ENCODE measurements at regions not wholly inside any gene's neighbourhood (a gene's known extent, or its start where the extent isn't known, plus 50 kb on each side); places are given as distances from the start of the nearest gene placed in this dataset.

DNA sequence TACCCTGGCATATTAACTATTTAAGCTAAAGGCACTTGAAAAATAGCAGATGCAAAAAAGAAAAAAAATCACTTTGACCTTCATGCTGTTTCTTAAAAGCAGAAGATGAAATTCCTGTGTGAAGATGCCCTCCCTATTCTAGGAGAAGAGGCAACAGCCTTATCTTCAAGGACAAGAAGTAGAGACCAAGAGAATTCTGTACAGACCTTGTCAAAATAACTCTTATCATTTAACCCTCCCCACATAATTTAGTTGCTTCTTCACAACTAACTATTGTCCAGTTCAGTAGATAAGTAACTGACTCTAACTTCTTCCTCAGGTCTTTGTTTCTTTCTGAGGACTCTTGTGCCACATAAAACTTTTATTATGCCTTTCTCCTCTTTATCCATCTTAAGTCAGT, 72.0 kb upstream of the MARCHF10 start:
- no peak for DNase-seq

- no peak for DNase-seq
These were observed 68.7 kb upstream of the MARCHF10 start for GRCh38 chr17:62876673-62877405.

- DNase-seq: no peak
These were observed 67.9 kb upstream of the MARCHF10 start for GRCh38 chr17:62876063-62876462.

GRCh38 chr17:62875296-62875695, 67.2 kb upstream of the MARCHF10 start:
- no peak for DNase-seq

- no peak for DNase-seq
These were observed 63.2 kb upstream of the MARCHF10 start for GRCh38 chr17:62871291-62871690.

DNA sequence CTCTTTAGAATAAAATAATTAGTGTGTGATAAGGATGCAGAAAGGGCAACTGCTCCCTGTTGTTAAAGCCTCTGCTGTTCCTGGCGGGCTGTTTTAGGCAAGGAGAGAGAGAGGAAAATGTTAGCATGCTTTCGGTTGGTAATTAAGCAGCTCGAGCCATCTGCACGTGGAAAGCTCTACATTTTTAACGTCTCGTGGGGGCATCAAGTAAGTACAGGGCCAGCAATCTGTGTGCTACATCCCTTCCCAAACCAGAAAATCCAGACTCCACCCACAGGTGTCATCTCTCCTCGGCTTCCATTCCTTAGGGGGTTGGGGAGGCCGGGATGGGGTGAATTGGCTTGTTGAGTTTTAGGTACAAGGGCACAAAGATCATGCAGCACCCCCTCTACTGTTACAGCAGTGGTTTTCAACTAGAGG, 62.4 kb upstream of the MARCHF10 start:
- no peak for DNase-seq

DNA sequence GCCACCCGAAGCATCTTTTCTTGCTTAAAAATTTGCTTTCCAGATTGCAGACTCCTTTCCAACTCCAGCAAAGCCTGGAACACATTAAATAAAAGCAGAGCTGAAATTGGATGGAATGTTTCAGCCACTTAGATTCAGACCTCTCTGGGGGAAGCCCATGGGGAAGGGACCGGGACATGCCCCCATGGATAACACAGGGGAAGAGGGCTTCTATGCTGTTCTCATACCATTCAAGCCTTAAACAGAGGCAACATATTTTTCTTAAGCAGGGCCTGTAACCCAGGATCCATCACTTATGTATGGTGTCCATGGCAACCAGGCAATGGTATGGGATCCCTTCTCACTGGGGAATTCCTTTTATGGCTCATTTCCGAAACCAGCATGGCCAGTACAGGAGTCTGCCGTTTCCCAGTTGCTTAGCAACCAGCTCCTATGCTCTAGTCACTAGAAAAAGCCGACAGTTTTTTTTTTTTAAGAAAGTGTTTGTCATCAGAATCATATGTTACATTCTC, 62.0 kb upstream of the MARCHF10 start:
- DNase-seq: no peak

GRCh38 chr17:62868723-62869122, 60.6 kb upstream of the MARCHF10 start:
- no peak for DNase-seq

DNA sequence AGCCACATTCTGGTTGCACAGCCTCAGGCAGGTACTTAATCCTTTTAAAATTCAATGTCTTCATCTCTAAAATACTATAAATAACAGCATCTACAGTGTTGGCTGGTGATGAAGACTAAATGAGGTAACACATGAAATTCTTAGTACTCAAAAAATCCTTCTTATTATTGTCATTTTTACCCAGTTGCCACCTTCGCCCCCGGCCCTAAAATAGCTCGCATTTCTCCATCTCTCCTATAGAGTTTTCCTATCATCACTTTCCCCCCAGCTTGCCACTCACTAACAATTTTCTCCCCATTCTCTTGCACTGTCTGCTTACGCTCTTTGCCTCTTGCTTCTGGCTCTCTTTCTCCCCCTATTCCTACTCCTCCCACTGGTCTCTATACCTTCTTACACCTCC, 59.9 kb upstream of the MARCHF10 start:
- no peak for DNase-seq

GRCh38 chr17:62867303-62867702, 59.2 kb upstream of the MARCHF10 start:
- no peak for DNase-seq

DNA sequence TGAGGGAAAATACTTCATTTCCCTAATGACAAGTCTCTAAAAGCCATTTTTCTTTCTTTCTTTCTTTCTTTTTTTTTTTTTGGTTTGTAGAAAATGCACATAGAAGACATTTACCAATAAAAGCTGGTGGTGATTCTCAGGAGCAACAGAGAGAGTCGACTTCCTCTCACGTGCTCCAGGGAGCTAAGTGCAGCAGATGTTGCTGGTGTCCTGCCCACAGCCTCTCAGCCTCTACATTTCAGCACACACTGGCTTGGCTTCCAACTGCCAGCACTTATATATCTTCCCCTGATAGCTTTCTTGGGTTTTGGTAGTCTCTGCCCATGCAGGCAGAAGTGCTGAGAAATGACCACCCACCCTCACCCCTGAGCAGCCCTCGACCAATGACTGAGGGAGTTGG, 58.4 kb upstream of the MARCHF10 start:
- DNase-seq: no peak

- DNase-seq: no peak
These were observed 57.5 kb upstream of the MARCHF10 start for GRCh38 chr17:62865586-62865985.

DNA sequence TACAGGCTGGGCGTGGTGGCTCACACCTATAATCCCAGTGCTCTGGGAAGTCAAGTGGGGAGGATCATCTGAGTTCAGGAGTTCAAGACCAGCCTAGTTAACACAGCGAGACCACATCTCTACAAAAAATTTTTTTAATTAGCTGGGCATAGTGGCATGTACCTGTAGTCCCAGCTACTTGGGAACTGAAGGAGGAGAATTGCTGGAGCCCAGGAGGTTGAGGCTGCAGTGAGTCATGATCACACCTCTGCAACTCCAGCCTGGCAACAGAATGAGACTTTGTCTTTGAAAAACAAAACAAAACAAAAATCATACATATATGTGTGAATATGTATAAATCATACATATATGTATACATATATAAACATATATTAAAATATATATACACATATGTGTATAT, 54.1 kb upstream of the MARCHF10 start:
- no peak for DNase-seq

GRCh38 chr17:62860962-62861873, 53.1 kb upstream of the MARCHF10 start:
- no peak for DNase-seq

GRCh38 chr17:62859146-62859545, 51.0 kb upstream of the MARCHF10 start:
- no peak for DNase-seq
